Glutamatergic neuron (in vitro differentiated cells): ENCODE measurements at regions not wholly inside any gene's neighbourhood (a gene's known extent, or its start where the extent isn't known, plus 50 kb on each side); places are given as distances from the start of the nearest gene placed in this dataset.

Experiments
- DNase-seq: peaks from one replicate; pipeline ENCODE4 v3.0.0; 2022
- H3K27ac Mint-ChIP-seq: one replicate; pipeline ENCODE4 v1.8.0; 2020; ENCODE audit warnings: mild to moderate bottlenecking, mixed read lengths, inconsistent platforms; ENCODE audit not compliant: unreplicated experiment
- H3K27me3 Mint-ChIP-seq: one replicate; pipeline ENCODE4 v1.8.0; 2020; ENCODE audit warnings: mild to moderate bottlenecking, moderate library complexity, mixed read lengths, inconsistent platforms; ENCODE audit not compliant: unreplicated experiment
- H3K36me3 Mint-ChIP-seq: one replicate; pipeline ENCODE4 v1.8.0; 2020; ENCODE audit warnings: mild to moderate bottlenecking, mixed read lengths, inconsistent platforms; ENCODE audit not compliant: unreplicated experiment
- H3K4me1 Mint-ChIP-seq: one replicate; pipeline ENCODE4 v1.8.0; 2020; ENCODE audit warnings: mild to moderate bottlenecking, low read depth, mixed read lengths, inconsistent platforms; ENCODE audit not compliant: unreplicated experiment
- H3K4me3 Mint-ChIP-seq: one replicate; pipeline ENCODE4 v1.8.0; 2020; ENCODE audit warnings: mild to moderate bottlenecking, mixed read lengths, inconsistent platforms; ENCODE audit not compliant: unreplicated experiment
- H3K9me3 Mint-ChIP-seq: one replicate; pipeline ENCODE4 v1.8.0; 2020; ENCODE audit warnings: mild to moderate bottlenecking, moderate library complexity, mixed read lengths, inconsistent platforms; ENCODE audit not compliant: unreplicated experiment
- TF ChIP-seq, protein P1 (sequence below): fragments of 200-600 bp; sonication (generic); IDR thresholded peaks from one replicate; pipeline ENCODE4 v1.5.0; 2021; ENCODE audit not compliant: partially characterized antibody, unreplicated experiment

DNA sequence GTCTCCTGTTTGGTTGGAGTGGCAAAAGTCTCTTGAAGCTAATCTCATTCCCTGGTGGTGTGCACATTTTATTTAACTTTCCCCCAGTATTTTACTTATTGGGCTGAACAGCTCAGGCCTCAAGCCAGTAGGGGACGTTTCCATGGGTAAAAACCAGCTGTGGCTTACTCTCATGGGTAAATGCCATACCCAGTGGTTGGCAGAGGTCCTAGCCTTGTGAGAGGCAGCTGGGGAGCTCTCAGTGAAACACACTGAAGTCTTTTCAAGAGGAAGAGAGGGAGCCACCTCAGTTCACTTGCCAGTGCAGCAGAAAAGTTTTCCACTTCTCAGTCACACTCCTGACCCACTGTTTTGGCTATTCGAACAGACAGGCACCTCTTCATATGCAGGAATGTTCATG is 1964.2 kb downstream of the ARAP2 start:
- H3K4me1 Mint-ChIP-seq, result no peaks in the 10 kb centered on the region
- H3K36me3 Mint-ChIP-seq, result no peaks in the 10 kb centered on the region
- no peak for DNase-seq
- H3K27me3 Mint-ChIP-seq, result no peaks in the 10 kb centered on the region
- no peaks in the 10 kb centered on the region for H3K9me3 Mint-ChIP-seq
- TF ChIP-seq, protein P1, sequence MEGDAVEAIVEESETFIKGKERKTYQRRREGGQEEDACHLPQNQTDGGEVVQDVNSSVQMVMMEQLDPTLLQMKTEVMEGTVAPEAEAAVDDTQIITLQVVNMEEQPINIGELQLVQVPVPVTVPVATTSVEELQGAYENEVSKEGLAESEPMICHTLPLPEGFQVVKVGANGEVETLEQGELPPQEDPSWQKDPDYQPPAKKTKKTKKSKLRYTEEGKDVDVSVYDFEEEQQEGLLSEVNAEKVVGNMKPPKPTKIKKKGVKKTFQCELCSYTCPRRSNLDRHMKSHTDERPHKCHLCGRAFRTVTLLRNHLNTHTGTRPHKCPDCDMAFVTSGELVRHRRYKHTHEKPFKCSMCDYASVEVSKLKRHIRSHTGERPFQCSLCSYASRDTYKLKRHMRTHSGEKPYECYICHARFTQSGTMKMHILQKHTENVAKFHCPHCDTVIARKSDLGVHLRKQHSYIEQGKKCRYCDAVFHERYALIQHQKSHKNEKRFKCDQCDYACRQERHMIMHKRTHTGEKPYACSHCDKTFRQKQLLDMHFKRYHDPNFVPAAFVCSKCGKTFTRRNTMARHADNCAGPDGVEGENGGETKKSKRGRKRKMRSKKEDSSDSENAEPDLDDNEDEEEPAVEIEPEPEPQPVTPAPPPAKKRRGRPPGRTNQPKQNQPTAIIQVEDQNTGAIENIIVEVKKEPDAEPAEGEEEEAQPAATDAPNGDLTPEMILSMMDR, result no peak
- no peak overlapping the region for H3K4me3 Mint-ChIP-seq
- no peak overlapping the region for H3K27ac Mint-ChIP-seq

DNA sequence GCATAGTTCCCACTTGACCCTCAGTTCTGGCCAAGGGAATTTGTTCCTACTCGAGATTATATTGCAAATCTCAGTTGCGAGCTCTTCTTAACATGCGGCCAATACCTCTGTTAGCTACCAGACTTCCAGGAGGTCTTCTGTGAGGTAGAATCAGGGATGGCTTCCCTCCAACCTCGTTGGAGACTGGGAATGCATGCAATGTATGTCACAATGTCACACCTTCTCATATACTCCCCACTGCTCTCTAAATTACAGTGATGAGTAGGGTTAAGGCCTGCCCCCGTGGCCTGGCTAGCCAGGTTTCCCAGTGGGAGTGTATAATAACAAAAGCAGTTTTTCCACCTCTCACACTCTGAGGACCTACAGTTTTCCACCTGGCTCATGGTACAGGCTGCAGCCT is 1962.5 kb downstream of the ARAP2 start:
- Mint-ChIP-seq H3K36me3 (no peaks in the 10 kb centered on the region), H3K9me3 (no peaks in the 10 kb centered on the region), H3K27me3 (no peaks in the 10 kb centered on the region), H3K4me1 (no peaks in the 10 kb centered on the region), H3K4me3 (no peak overlapping the region), H3K27ac (no peak overlapping the region)
- TF ChIP-seq, protein P1, result no peak
- no peak for DNase-seq

DNA sequence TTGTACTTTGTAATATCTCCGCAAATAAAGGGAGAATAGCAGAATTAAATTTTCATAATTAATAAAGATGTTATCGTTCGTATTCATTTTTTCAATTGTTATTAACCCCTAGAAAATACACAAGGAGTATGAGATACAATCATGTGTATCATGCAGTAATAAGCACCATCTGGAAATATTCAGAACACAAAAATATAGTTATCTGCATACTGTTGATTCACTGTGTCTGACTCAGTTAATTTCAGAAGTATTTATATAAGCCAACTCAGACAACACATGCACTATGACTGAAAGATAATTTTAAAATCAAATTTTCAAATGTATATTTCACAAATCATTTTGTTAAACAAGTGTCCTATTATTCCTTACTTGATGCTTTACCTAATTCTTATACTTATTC is 1954.8 kb downstream of the ARAP2 start:
- no peaks in the 10 kb centered on the region for H3K36me3 Mint-ChIP-seq
- no peak overlapping the region for H3K27ac Mint-ChIP-seq
- no peak for DNase-seq
- H3K4me1 Mint-ChIP-seq, result no peaks in the 10 kb centered on the region
- peaks cover 1% of the 10 kb centered on the region for H3K27me3 Mint-ChIP-seq
- H3K9me3 Mint-ChIP-seq, result no peaks in the 10 kb centered on the region
- no peak overlapping the region for H3K4me3 Mint-ChIP-seq
- TF ChIP-seq, protein P1, result no peak

DNA sequence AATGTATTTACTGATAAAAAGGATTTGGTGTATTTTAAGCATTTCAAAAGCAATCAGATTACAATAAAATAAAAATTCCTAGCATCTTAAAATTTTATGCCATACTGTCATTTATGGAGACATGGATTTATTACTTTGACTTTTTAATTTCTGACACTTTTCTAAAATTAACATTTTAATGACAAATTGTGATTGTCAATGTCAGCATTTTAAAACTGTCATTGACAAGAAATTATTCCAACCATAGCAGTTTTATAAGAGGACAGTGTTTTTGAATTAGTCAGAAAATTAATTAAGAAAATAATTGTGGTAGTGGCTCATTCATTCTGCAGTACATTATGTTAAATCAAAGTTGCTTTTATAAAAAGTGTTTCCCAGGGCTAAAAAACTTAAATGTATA is 1954.4 kb downstream of the ARAP2 start:
- Mint-ChIP-seq H3K36me3 (no peaks in the 10 kb centered on the region), H3K4me3 (no peak overlapping the region), H3K27ac (no peak overlapping the region), H3K4me1 (no peaks in the 10 kb centered on the region), H3K27me3 (peaks cover 1% of the 10 kb centered on the region), H3K9me3 (no peaks in the 10 kb centered on the region)
- no peak for DNase-seq
- TF ChIP-seq, protein P1, result no peak

DNA sequence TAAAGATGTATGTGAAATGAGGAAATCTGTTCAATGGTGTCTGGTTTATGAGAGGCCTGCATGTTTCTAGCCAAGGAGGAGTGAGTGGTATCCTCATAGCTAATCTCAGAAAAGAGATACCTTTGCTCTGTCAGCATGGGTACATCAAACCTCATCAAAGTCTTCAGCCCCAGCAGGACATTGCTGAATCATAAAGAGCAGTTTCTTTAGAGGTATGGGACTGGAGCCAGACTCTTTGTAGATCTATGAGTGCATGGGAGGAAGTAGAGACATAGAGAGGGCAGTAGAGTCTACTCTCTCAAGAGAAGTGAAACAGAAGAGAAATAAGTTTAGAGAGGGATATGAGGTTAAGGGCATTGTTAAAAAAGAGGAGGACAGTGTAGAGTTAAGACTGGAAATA is 1950.9 kb downstream of the ARAP2 start:
- Mint-ChIP-seq H3K9me3 (no peaks in the 10 kb centered on the region), H3K4me1 (no peaks in the 10 kb centered on the region), H3K4me3 (no peak overlapping the region), H3K36me3 (no peaks in the 10 kb centered on the region), H3K27me3 (peaks cover 1% of the 10 kb centered on the region), H3K27ac (no peak overlapping the region)
- TF ChIP-seq, protein P1, result no peak
- no peak for DNase-seq
